NCI-H748 (cell line): ENCODE measurements at regions not wholly inside any gene's neighbourhood (a gene's known extent, or its start where the extent isn't known, plus 50 kb on each side); places are given as distances from the start of the nearest gene placed in this dataset.

Experiments used
- DNase-seq: peaks from one replicate; lab custom pipeline; 2025; ENCODE audit not compliant: unreplicated experiment; lab: John Stamatoyannopoulos, UW

- no peak for DNase-seq
Observed at GRCh38 chr5:117837786-117838185, 1150.6 kb downstream of the DTWD2 start.

GRCh38 chr5:117833691-117834090, 1154.7 kb downstream of the DTWD2 start:
- DNase-seq = no peak

- DNase-seq = no peak
Observed at GRCh38 chr5:117829646-117830045, 1158.7 kb downstream of the DTWD2 start.

- no peak for DNase-seq
Observed at GRCh38 chr5:117813850-117814249, 1174.5 kb downstream of the DTWD2 start.

- no peak for DNase-seq
Observed at GRCh38 chr5:117812861-117813260, 1175.5 kb downstream of the DTWD2 start.

GRCh38 chr5:117809251-117809650, 1179.1 kb downstream of the DTWD2 start:
- DNase-seq = no peak

GRCh38 chr5:117805058-117805457, 1183.3 kb downstream of the DTWD2 start:
- no peak for DNase-seq

GRCh38 chr5:117803533-117803932, 1184.8 kb downstream of the DTWD2 start:
- DNase-seq = no peak

GRCh38 chr5:117801583-117801982, 1186.8 kb downstream of the DTWD2 start:
- no peak for DNase-seq

- DNase-seq = no peak
Observed at GRCh38 chr5:117800261-117800660, 1188.1 kb downstream of the DTWD2 start.

GRCh38 chr5:117794847-117795246, 1193.5 kb downstream of the DTWD2 start:
- DNase-seq = no peak

- no peak for DNase-seq
Observed at GRCh38 chr5:117793963-117794362, 1194.4 kb downstream of the DTWD2 start.

GRCh38 chr5:117792476-117792875, 1195.9 kb downstream of the DTWD2 start:
- DNase-seq = no peak

GRCh38 chr5:117788596-117788995, 1199.8 kb downstream of the DTWD2 start:
- DNase-seq = no peak

GRCh38 chr5:117779171-117779570, 1204.5 kb upstream of the SEMA6A start:
- DNase-seq = no peak

- no peak for DNase-seq
Observed at GRCh38 chr5:117776977-117777376, 1202.4 kb upstream of the SEMA6A start.

- peak; percentile 2 for DNase-seq
Observed at GRCh38 chr5:117769877-117770276, 1195.3 kb upstream of the SEMA6A start.

GRCh38 chr5:117763271-117763670, 1188.6 kb upstream of the SEMA6A start:
- no peak for DNase-seq

GRCh38 chr5:117761186-117761585, 1186.6 kb upstream of the SEMA6A start:
- no peak for DNase-seq

- no peak for DNase-seq
Observed at GRCh38 chr5:117759849-117760499, 1185.4 kb upstream of the SEMA6A start.

GRCh38 chr5:117752403-117752802, 1177.8 kb upstream of the SEMA6A start:
- DNase-seq = no peak

- DNase-seq = no peak
Observed at GRCh38 chr5:117748336-117748735, 1173.7 kb upstream of the SEMA6A start.

GRCh38 chr5:117743337-117743736, 1168.7 kb upstream of the SEMA6A start:
- DNase-seq = no peak
